ENCODE measurements at regions not wholly inside any gene's neighbourhood (a gene's known extent, or its start where the extent isn't known, plus 50 kb on each side); places are given as distances from the start of the nearest gene placed in this dataset.

DNA sequence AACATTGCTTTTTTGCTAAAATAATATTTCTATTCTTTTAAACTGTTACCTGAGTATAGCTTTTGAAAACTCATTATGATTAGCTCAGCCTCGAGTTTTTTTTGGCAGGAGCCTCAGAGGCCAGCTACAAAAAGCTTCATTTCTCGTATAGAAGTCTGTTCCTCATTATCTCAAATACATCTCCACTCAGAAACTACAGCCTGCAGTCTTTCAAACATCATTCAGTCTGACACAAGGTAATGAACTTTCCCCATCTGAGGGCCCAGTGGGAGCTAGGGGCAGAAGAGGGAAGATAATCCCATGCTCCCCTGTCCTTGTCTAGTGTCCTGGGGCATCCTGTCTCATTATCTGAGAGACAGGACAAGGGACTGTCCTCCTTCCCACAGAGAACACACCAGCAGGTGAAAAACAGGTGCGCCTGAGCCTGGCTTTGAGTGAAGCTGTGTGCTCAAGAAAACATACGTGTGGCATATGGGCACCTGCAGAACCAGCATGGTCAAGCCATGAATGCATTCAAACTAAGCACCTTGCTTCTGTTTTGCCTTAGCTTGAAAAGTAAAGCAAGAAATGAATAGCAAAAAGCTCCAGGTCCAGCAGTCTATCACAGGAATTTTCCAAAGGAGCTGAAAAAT, 247.5 kb downstream of the MREG start:
- no peak for DNase-seq

GRCh38 chr2:215764441-215765048, 248.8 kb downstream of the MREG start:
- no peak for DNase-seq

DNA sequence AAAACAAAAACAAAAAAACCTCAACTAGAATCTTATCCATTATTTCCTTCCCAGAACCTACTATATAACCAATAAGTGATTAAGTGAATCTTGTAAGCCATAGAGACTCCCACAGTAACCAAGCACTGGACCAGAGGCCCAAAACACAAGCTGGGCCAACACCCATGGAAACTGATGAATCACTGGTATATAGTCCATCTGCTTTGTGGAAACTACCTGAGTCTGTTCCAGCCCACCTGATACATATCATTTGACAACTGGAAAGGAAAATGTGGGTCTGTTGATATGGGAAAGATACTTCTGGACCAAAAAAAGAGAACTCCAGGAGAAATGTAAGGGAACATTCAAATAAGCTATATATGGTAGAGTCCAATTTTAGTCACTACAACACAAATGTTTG, 252.8 kb downstream of the MREG start:
- no peak for DNase-seq

- no peak for DNase-seq
Observed at GRCh38 chr2:215760091-215760490, 253.3 kb downstream of the MREG start.

DNA sequence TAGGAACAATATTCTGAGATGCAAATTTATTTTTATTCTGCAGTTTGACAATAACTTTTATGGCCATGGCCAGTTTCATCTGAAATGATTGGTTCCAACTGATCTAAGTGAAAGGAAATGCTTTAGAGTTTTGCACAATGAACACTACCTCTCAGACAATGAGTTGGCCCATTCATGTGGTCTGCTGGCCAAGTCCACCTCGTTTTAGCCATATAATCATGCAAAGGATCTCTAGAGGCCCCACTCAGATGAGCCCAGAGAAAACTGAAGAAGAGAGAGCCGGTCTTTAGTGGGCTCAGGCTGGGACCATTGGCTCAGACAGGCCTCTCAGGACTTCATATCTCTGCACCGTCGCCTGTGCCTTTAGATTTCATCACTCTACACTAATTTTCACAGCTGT, 254.7 kb downstream of the MREG start:
- no peak for DNase-seq

GRCh38 chr2:215756346-215756730, 257.0 kb downstream of the MREG start:
- DNase-seq = no peak

- DNase-seq = no peak
Observed at GRCh38 chr2:215755641-215756345, 257.6 kb downstream of the MREG start.

DNA sequence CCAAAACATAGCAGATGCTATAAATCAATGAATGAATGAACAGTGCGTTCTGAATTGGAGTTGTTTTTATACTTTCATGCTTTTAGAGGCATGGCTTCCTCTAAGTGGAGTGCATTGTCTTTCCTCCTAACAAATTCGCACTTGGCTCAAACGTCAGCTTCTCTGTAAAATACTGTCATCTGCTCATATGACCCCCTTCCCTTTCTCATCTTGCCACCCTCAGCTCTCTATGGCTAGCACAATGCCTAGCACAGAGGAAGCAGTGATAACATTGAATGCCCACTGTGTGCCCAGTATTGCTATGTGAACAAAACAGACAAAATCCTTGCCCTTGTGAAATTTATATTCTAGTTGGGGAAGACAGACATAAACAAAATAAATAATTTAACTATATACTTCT, 258.8 kb downstream of the MREG start:
- no peak for DNase-seq

DNA sequence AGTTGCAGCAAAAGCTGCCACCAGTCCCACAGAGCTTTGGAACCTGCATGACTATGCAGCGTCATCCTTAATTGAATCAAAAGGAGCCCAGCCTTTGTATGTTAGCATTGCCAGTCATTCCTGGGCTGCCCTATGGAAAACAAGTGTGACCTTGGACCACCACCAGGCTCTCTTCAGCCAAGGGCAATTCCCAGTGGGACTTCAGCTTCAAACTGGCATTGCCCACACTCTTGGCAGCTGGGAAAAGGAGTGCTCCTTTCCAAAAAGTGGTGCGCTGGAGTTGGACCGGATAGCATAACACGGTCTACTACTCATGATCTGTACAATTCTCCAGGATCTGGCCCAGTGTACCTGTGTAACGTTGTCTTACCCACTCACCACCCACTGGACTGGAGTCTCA, 259.5 kb downstream of the MREG start:
- DNase-seq = no peak

DNA sequence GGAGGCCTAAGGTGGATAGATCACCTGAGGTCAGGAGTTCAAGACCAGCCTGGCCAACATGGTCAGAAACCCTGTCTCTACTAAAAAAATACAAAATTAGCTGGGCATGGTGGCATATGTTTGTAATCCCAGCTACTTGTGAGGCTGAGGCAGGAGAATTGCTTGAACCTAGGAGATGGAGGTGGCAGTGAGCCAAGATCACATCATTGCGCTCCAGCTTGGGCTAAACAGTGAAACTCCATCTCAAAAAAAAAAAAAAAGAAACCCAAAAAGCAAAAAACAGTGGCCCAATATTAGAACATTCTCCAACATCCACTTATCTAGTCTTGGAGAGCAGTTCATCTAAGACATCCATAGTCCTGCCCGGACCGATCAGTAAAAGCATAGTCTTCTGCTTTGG, 260.4 kb downstream of the MREG start:
- no peak for DNase-seq

DNA sequence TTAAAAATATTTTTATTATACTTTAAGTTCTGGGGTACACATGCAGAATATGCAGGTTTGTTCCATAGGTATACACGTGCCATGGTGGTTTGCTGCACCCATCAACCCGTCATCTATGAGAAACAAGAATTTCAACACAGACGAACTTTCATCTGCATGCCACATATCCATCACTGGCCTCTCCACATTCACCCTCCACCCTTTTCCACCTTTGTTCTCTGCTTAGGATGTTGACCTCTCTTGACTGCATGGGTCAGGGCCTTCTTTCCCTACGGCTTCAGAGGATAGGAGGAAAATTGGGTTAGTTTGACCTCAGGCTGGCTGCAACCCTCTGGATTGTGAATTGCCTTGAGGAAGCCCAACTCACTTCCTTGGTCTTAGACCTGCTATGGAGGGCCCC, 260.9 kb downstream of the MREG start:
- DNase-seq = no peak

- DNase-seq = no peak
Observed at GRCh38 chr2:215751911-215752272, 261.5 kb downstream of the MREG start.

DNA sequence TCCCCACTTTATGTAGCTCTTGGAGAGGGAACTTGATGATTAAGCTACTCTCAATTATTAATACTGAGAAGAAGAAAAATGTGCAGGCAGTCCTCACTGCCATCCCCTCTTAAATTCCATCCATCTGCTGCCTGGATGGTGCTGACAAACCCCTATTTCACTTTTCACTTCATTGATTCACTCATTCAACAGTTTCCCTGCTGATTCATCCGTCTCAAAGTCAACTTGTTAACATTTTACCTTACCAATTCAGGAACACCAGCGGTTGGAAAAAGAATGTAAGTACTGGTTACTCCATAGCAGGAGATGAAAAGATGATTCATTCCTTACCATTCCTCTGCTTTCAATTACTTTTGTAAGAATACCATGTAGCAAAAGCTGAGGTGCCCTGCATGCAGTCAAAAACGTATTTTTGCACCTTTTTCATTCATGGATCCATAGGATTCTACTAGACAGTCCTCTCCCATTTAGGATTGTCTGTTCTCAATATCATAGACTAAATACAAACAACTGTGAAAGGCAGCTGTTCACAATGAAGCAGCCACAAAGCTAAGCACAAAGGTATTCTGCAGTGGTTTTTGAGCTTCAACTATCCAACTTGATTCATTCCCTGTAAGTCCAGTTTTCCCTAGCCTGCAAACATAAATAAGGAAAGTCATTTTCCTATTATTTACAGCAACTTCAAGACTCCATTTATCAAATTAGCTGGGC, 262.0 kb downstream of the MREG start:
- no peak for DNase-seq

- no peak for DNase-seq
Observed at GRCh38 chr2:215750763-215751162, 262.6 kb downstream of the MREG start.

GRCh38 chr2:215749092-215749957, 264.0 kb downstream of the MREG start:
- DNase-seq = peak; percentile 7

- no peak for DNase-seq
Observed at GRCh38 chr2:215748446-215748845, 264.9 kb downstream of the MREG start.

DNA sequence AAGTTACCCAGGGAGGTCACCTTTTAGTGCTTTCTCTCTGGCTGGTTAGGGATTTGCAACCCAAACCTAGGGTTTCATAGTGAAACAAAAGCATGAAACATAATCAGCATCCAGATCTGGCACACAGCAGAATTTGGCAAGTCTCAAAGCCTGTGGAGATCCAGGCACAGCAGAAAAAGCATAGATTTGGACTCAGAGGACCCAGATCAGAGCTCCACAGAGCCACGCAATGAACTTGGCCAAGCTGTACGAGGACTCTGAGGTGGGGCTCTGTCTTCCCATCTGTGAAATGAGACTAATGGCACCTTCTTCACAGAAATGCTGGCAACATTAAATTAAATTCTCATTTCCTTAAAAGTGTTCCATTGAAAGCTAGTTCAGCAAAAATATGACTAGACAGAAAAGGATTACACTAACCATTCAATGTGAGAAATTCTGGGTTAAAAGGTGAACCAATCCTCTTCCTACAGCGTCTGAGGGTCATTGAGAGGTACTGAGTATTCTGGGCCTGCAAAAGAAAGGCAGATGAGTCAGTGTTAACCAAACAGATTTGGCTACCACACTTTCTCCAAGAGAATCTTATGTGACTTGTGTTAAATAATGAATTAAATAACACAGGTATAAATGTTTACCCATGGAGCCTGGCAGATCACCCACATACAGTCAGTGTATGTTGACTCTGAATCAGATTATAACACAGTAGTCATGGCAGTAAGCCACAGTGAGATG, 266.3 kb downstream of the MREG start:
- no peak for DNase-seq

- no peak for DNase-seq
Observed at GRCh38 chr2:215746226-215746886, 267.0 kb downstream of the MREG start.

- DNase-seq = no peak
Observed at GRCh38 chr2:215745331-215745730, 268.0 kb downstream of the MREG start.

- DNase-seq = no peak
Observed at GRCh38 chr2:215744514-215744913, 268.8 kb downstream of the MREG start.

DNA sequence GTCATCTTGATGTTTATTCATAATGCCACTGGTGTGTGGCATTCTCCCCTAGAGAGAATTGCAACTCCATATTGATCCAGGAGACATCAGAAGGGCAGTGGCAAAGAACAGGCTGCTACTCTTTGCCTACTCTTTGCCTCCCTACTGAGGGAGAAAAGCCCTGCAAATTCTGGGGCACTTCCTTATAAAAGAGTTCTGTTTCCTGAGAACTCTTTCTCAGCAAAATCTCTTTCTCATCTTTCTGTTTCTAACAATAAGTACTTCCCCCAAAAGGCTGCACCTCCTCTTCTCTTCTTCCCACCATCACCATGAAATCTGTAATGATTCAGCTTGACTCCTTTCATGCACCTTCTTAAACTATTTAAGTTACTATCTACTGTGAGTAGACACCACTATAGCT, 270.3 kb downstream of the MREG start:
- DNase-seq = no peak

DNA sequence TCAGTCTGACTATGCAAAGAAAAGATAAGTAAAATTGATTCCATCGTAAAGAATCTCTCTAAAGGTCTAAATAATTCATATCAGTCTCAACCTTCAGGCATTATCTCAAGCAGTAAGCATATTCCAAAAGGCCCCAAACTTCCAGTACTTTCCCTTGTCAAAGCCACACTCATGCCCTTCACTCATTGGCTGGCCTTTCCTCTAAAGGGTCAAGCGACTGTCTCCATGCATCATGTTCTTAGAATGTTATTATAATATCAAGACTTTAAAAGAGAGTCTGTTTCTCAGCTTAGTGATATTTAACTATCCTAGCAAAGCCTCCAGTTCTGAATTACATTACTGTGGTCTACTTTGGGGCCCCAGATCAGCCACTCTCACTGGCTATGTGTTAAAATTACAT, 271.3 kb downstream of the MREG start:
- no peak for DNase-seq

Data from DMS53 (cell line).